ENCODE measurements at regions not wholly inside any gene's neighbourhood (a gene's known extent, or its start where the extent isn't known, plus 50 kb on each side); places are given as distances from the start of the nearest gene placed in this dataset.

DNA sequence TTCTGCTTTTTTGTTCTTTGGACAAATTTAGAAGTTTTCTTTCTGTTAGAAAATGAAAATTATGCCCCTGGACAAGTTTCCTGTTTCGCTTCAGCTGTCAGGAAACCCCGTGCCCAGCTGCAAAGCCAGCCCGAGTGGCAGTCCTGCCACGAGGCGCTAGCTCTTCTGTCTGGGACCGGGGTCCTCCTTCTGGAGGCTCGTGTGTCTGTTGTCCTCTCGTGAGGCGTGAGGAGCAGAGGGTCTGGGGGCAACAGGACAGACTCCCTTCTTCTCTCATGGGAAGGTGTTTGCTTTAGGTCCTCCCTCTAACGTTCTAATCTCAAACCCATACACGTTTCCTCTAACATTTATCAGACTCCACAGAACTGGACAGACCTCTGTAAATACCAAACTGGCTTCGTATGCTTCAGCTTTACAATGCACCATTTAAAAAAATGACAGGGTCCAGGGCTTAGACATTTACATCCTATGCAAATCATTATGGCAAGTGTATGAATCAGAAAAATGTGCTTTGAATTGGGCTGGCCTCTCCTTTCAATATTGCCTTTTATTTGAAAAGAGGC, 184.5 kb upstream of the SHH start:
- Histone ChIP-seq H3K27ac (ENCODE audit: low read depth) (no peak overlapping the region), H3K36me3 (ENCODE audit: insufficient read depth) (no peaks in the 10 kb centered on the region), H3K79me2 (replicated peaks; ENCODE audit: insufficient read depth) (no peaks in the 10 kb centered on the region), H3K9me2 (ENCODE audit: insufficient read depth) (no peaks in the 10 kb centered on the region), H3K4me3 (no peak overlapping the region), H3K4me2 (no peak overlapping the region), H4K20me1 (replicated peaks; ENCODE audit: insufficient read depth) (no peaks in the 10 kb centered on the region), H3K27me3 (ENCODE audit: insufficient read depth) (no peaks in the 10 kb centered on the region), H3F3A (replicated peaks; ENCODE audit: low read depth) (no peaks in the 10 kb centered on the region), H3K4me1 (ENCODE audit: insufficient read depth) (no peaks in the 10 kb centered on the region), H2AFZ (no peak overlapping the region)
- Mint-ChIP-seq H3K27me3 (ENCODE audit: insufficient read depth, low read depth, poor library complexity) (peaks cover 10% of the 10 kb centered on the region), H3K4me3 (no peak overlapping the region), H3K36me3 (ENCODE audit: low read depth) (no peaks in the 10 kb centered on the region; the same call in 2 of the 3 replicates), H3K4me1 (no peaks in the 10 kb centered on the region), H3K27ac (no peak overlapping the region), H3K9me3 (no peaks in the 10 kb centered on the region; the same call in 2 of the 3 replicates)
- no peak for DNase-seq (ENCODE audit: low spot score)
- TF ChIP-seq, protein P1, sequence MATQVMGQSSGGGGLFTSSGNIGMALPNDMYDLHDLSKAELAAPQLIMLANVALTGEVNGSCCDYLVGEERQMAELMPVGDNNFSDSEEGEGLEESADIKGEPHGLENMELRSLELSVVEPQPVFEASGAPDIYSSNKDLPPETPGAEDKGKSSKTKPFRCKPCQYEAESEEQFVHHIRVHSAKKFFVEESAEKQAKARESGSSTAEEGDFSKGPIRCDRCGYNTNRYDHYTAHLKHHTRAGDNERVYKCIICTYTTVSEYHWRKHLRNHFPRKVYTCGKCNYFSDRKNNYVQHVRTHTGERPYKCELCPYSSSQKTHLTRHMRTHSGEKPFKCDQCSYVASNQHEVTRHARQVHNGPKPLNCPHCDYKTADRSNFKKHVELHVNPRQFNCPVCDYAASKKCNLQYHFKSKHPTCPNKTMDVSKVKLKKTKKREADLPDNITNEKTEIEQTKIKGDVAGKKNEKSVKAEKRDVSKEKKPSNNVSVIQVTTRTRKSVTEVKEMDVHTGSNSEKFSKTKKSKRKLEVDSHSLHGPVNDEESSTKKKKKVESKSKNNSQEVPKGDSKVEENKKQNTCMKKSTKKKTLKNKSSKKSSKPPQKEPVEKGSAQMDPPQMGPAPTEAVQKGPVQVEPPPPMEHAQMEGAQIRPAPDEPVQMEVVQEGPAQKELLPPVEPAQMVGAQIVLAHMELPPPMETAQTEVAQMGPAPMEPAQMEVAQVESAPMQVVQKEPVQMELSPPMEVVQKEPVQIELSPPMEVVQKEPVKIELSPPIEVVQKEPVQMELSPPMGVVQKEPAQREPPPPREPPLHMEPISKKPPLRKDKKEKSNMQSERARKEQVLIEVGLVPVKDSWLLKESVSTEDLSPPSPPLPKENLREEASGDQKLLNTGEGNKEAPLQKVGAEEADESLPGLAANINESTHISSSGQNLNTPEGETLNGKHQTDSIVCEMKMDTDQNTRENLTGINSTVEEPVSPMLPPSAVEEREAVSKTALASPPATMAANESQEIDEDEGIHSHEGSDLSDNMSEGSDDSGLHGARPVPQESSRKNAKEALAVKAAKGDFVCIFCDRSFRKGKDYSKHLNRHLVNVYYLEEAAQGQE (IDR thresholded peaks at IDR 0.05; ENCODE audit: unreplicated experiment) = no peak
- TF ChIP-seq, protein P2, sequence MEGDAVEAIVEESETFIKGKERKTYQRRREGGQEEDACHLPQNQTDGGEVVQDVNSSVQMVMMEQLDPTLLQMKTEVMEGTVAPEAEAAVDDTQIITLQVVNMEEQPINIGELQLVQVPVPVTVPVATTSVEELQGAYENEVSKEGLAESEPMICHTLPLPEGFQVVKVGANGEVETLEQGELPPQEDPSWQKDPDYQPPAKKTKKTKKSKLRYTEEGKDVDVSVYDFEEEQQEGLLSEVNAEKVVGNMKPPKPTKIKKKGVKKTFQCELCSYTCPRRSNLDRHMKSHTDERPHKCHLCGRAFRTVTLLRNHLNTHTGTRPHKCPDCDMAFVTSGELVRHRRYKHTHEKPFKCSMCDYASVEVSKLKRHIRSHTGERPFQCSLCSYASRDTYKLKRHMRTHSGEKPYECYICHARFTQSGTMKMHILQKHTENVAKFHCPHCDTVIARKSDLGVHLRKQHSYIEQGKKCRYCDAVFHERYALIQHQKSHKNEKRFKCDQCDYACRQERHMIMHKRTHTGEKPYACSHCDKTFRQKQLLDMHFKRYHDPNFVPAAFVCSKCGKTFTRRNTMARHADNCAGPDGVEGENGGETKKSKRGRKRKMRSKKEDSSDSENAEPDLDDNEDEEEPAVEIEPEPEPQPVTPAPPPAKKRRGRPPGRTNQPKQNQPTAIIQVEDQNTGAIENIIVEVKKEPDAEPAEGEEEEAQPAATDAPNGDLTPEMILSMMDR (conservative IDR thresholded peaks at IDR 0.05; ENCODE audit: low read depth in 2 of 2) = no peak
- TF ChIP-seq, protein P3, sequence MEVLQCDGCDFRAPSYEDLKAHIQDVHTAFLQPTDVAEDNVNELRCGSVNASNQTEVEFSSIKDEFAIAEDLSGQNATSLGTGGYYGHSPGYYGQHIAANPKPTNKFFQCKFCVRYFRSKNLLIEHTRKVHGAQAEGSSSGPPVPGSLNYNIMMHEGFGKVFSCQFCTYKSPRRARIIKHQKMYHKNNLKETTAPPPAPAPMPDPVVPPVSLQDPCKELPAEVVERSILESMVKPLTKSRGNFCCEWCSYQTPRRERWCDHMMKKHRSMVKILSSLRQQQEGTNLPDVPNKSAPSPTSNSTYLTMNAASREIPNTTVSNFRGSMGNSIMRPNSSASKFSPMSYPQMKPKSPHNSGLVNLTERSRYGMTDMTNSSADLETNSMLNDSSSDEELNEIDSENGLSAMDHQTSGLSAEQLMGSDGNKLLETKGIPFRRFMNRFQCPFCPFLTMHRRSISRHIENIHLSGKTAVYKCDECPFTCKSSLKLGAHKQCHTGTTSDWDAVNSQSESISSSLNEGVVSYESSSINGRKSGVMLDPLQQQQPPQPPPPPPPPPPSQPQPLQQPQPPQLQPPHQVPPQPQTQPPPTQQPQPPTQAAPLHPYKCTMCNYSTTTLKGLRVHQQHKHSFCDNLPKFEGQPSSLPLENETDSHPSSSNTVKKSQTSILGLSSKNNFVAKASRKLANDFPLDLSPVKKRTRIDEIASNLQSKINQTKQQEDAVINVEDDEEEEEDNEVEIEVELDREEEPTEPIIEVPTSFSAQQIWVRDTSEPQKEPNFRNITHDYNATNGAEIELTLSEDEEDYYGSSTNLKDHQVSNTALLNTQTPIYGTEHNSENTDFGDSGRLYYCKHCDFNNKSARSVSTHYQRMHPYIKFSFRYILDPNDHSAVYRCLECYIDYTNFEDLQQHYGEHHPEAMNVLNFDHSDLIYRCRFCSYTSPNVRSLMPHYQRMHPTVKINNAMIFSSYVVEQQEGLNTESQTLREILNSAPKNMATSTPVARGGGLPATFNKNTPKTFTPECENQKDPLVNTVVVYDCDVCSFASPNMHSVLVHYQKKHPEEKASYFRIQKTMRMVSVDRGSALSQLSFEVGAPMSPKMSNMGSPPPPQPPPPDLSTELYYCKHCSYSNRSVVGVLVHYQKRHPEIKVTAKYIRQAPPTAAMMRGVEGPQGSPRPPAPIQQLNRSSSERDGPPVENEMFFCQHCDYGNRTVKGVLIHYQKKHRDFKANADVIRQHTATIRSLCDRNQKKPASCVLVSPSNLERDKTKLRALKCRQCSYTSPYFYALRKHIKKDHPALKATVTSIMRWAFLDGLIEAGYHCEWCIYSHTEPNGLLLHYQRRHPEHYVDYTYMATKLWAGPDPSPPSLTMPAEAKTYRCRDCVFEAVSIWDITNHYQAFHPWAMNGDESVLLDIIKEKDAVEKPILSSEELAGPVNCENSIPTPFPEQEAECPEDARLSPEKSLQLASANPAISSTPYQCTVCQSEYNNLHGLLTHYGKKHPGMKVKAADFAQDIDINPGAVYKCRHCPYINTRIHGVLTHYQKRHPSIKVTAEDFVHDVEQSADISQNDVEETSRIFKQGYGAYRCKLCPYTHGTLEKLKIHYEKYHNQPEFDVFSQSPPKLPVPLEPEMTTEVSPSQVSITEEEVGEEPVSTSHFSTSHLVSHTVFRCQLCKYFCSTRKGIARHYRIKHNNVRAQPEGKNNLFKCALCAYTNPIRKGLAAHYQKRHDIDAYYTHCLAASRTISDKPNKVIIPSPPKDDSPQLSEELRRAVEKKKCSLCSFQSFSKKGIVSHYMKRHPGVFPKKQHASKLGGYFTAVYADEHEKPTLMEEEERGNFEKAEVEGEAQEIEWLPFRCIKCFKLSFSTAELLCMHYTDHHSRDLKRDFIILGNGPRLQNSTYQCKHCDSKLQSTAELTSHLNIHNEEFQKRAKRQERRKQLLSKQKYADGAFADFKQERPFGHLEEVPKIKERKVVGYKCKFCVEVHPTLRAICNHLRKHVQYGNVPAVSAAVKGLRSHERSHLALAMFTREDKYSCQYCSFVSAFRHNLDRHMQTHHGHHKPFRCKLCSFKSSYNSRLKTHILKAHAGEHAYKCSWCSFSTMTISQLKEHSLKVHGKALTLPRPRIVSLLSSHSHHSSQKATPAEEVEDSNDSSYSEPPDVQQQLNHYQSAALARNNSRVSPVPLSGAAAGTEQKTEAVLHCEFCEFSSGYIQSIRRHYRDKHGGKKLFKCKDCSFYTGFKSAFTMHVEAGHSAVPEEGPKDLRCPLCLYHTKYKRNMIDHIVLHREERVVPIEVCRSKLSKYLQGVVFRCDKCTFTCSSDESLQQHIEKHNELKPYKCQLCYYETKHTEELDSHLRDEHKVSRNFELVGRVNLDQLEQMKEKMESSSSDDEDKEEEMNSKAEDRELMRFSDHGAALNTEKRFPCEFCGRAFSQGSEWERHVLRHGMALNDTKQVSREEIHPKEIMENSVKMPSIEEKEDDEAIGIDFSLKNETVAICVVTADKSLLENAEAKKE (CRISPR knock-in tag; IDR thresholded peaks at IDR 0.05) = no peak
- TF ChIP-seq ZNF331 (CRISPR knock-in tag; IDR thresholded peaks at IDR 0.05; ENCODE audit: low read depth) (no peak), CREB1 (CRISPR knock-in tag; IDR thresholded peaks at IDR 0.05; ENCODE audit: low read depth) (no peak), STAT1 (IDR thresholded peaks at IDR 0.05; ENCODE audit: unreplicated experiment) (no peak), EZH2 (IDR thresholded peaks at IDR 0.05; ENCODE audit: low read depth, unreplicated experiment) (no peak), NANOG (IDR thresholded peaks at IDR 0.05; ENCODE audit: borderline replicate concordance) (no peak), ZNF114 (CRISPR knock-in tag; IDR thresholded peaks at IDR 0.05) (no peak), POLR2AphosphoS5 (IDR thresholded peaks at IDR 0.05; ENCODE audit: low read depth) (no peak), EZH2phosphoT487 (IDR thresholded peaks at IDR 0.05; ENCODE audit: unreplicated experiment) (no peak), JUNB (IDR thresholded peaks at IDR 0.05; ENCODE audit: unreplicated experiment) (no peak)
- TF ChIP-seq, protein P4, sequence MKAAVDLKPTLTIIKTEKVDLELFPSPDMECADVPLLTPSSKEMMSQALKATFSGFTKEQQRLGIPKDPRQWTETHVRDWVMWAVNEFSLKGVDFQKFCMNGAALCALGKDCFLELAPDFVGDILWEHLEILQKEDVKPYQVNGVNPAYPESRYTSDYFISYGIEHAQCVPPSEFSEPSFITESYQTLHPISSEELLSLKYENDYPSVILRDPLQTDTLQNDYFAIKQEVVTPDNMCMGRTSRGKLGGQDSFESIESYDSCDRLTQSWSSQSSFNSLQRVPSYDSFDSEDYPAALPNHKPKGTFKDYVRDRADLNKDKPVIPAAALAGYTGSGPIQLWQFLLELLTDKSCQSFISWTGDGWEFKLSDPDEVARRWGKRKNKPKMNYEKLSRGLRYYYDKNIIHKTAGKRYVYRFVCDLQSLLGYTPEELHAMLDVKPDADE (IDR thresholded peaks at IDR 0.05) = no peak
- no peak for ATAC-seq

All from GM23338 (cell line).